SK-N-SH (cell line): ENCODE measurements at regions not wholly inside any gene's neighbourhood (a gene's known extent, or its start where the extent isn't known, plus 50 kb on each side); places are given as distances from the start of the nearest gene placed in this dataset.

Experiments
- CTCF ChIA-PET: fragments of 300-600, 350-600 bp; formaldehyde crosslinking; extraction: SDS; loops from one replicate; lab custom pipeline; 2021; lab: Yijun Ruan, JAX
- POLR2A ChIA-PET: fragments of 350-600 bp; sonication (Branson Sonifier 250); formaldehyde crosslinking; extraction: SDS; loops from one replicate; lab custom pipeline; 2020; ENCODE audit warnings: antibody characterized with exemption, inconsistent platforms; lab: Yijun Ruan, JAX
- DNase-seq: peaks from one replicate; pipeline ENCODE4 v3.0.0; 2012
- H2AFZ ChIP-seq: fragments of 200-600 bp; sonication (generic); 2 replicates; pipeline ENCODE4 v1.8.1; 2016; ENCODE audit warnings: antibody characterized with exemption, mild to moderate bottlenecking, low read depth
- H3F3A ChIP-seq: fragments of 200-600 bp; sonication (generic); replicated peaks from 2 replicates; pipeline ENCODE3; 2016; ENCODE audit warnings: antibody characterized with exemption, mild to moderate bottlenecking; ENCODE audit not compliant: insufficient read depth
- H3K27ac ChIP-seq, 2 experiments: fragments of 200-500 bp in 1 of 2; fragments of 200-600 bp in 1 of 2; sonication (Bioruptor generic) in 1 of 2; sonication (generic), shearing (Covaris generic) in 1 of 2; 2 replicates each; pipeline versions ENCODE4 v1.5.1 to v1.6.1; 2014 to 2016; ENCODE audit warnings: low read depth in 2 of 2, inconsistent platforms in 1 of 2, low read length in 1 of 2, mild to moderate bottlenecking in 1 of 2, mixed read lengths in 1 of 2
- H3K27me3 ChIP-seq: fragments of 200-600 bp; sonication (generic), shearing (Covaris generic); 2 replicates; pipeline ENCODE4 v1.6.1; 2016; ENCODE audit warnings: mixed run types; ENCODE audit not compliant: insufficient read depth
- H3K36me3 ChIP-seq, 2 experiments: fragments of 200-500 bp in 1 of 2; fragments of 200-600 bp in 1 of 2; sonication (Bioruptor generic) in 1 of 2; sonication (generic) in 1 of 2; replicated peaks in 1 of 2; 2 replicates each; pipeline versions ENCODE3 to v1.5.1; 2014 to 2016; ENCODE audit warnings: low read length in 1 of 2, mild to moderate bottlenecking in 1 of 2; ENCODE audit not compliant: insufficient read depth in 2 of 2, control insufficient read depth in 1 of 2
- H3K4me1 ChIP-seq, 2 experiments: fragments of 200-500 bp in 1 of 2; fragments of 200-600 bp in 1 of 2; sonication (Bioruptor generic) in 1 of 2; sonication (generic), shearing (Covaris generic) in 1 of 2; 2 replicates each; pipeline versions ENCODE4 v1.5.1 to v1.6.1; 2014 to 2016; ENCODE audit warnings: low read depth in 1 of 2, low read length in 1 of 2, mixed run types in 1 of 2; ENCODE audit not compliant: insufficient read depth in 2 of 2, control insufficient read depth in 1 of 2
- H3K4me2 ChIP-seq: fragments of 200-600 bp; sonication (generic), shearing (Covaris generic); 2 replicates; pipeline ENCODE4 v1.6.1; 2017; ENCODE audit warnings: mixed run types
- H3K4me3 ChIP-seq, 2 experiments: fragments of 200-500 bp in 1 of 2; fragments of 200-600 bp in 1 of 2; sonication (Bioruptor generic) in 1 of 2; sonication (generic), shearing (Covaris generic) in 1 of 2; 2 replicates each; pipeline versions ENCODE4 v1.5.1 to v1.8.1; 2014 to 2016; ENCODE audit warnings: low read depth in 2 of 2, inconsistent platforms in 1 of 2, low read length in 1 of 2, mild to moderate bottlenecking in 1 of 2, mixed read lengths in 1 of 2, moderate library complexity in 1 of 2
- H3K79me2 ChIP-seq: fragments of 200-600 bp; sonication (generic); 2 replicates; pipeline ENCODE4 v1.8.1; 2017; ENCODE audit warnings: mild to moderate bottlenecking; ENCODE audit not compliant: insufficient read depth
- H3K9ac ChIP-seq: fragments of 200-600 bp; sonication (generic); 2 replicates; pipeline ENCODE4 v1.6.1; 2017; ENCODE audit warnings: mixed run types
- H3K9me2 ChIP-seq: fragments of 200-600 bp; sonication (generic); 2 replicates; pipeline ENCODE4 v1.6.1; 2017; ENCODE audit warnings: mixed run types
- H3K9me3 ChIP-seq: fragments of 200-600 bp; sonication (generic); 2 replicates; pipeline ENCODE4 v1.6.1; 2017; ENCODE audit warnings: mixed run types, mild to moderate bottlenecking, moderate library complexity
- H4K20me1 ChIP-seq: fragments of 200-600 bp; sonication (generic); 2 replicates; pipeline ENCODE4 v1.6.1; 2017; ENCODE audit warnings: mild to moderate bottlenecking, mixed run types; ENCODE audit not compliant: insufficient read depth
- CHD2 ChIP-seq: fragments of 150-350 bp; IDR thresholded peaks from 2 replicates; pipeline ENCODE4 v1.6.1; 2018; ENCODE audit warnings: low read length; ENCODE audit not compliant: partially characterized antibody
- ELF1 ChIP-seq: IDR thresholded peaks from 2 replicates; pipeline ENCODE4 v1.4.0; 2012
- EP300 ChIP-seq, 2 experiments: IDR thresholded peaks; 2 replicates each; pipeline versions ENCODE4 v1.4.0 to v1.6.1; 2012; ENCODE audit warnings: borderline replicate concordance in 1 of 2, low read depth in 1 of 2, low read length in 1 of 2
- GABPA ChIP-seq: IDR thresholded peaks from 2 replicates; pipeline ENCODE4 v1.4.0; 2012; ENCODE audit warnings: low read depth, mild to moderate bottlenecking
- JUND ChIP-seq: IDR thresholded peaks from 2 replicates; pipeline ENCODE4 v1.4.0; 2012
- MEF2A ChIP-seq: IDR thresholded peaks from 2 replicates; pipeline ENCODE4 v1.4.0; 2012; ENCODE audit warnings: low read depth, borderline replicate concordance
- POLR2AphosphoS5 ChIP-seq: IDR thresholded peaks from 2 replicates; pipeline ENCODE4 v1.6.1; 2012; ENCODE audit warnings: low read depth, low read length
- RAD21 ChIP-seq: IDR thresholded peaks from 2 replicates; pipeline ENCODE4 v1.6.1; 2012; ENCODE audit warnings: mild to moderate bottlenecking, low read length
- RCOR1 ChIP-seq: fragments of 150-350 bp; IDR thresholded peaks from 2 replicates; pipeline ENCODE4 v1.6.1; 2017; ENCODE audit warnings: antibody characterized with exemption, low read length
- SIN3A ChIP-seq: IDR thresholded peaks from 2 replicates; pipeline ENCODE4 v1.6.1; 2012; ENCODE audit warnings: low read depth, mild to moderate bottlenecking, low read length, moderate library complexity, borderline replicate concordance
- TAF1 ChIP-seq: IDR thresholded peaks from 2 replicates; pipeline ENCODE4 v1.6.1; 2012; ENCODE audit warnings: low read depth, mild to moderate bottlenecking, low read length, moderate library complexity, borderline replicate concordance
- TCF12 ChIP-seq: IDR thresholded peaks from 2 replicates; pipeline ENCODE4 v1.4.0; 2012
- TEAD4 ChIP-seq: IDR thresholded peaks from 2 replicates; pipeline ENCODE4 v1.4.0; 2012; ENCODE audit warnings: mild to moderate bottlenecking, borderline replicate concordance; ENCODE audit not compliant: insufficient read depth
- YY1 ChIP-seq: IDR thresholded peaks from 2 replicates; pipeline ENCODE4 v1.4.0; 2012; ENCODE audit warnings: low read depth, mild to moderate bottlenecking
- WGBS: methylation state at CpG from one replicate; pipeline ENCODE4 v1.1.6; 2017; ENCODE audit warnings: low lambda C conversion rate; 5-methylcytosine and 5-hydroxymethylcytosine counted together
- TF ChIP-seq, protein P1 (sequence below): fragments of 200-600 bp; sonication (generic); IDR thresholded peaks from 2 replicates; pipeline ENCODE4 v1.6.1; 2017; ENCODE audit warnings: antibody characterized with exemption, mild to moderate bottlenecking, moderate library complexity
- TF ChIP-seq, protein P2 (sequence below): IDR thresholded peaks from 2 replicates; pipeline ENCODE4 v1.4.0; 2012; ENCODE audit warnings: low read depth, borderline replicate concordance
- TF ChIP-seq, protein P3 (sequence below): IDR thresholded peaks from 2 replicates; pipeline ENCODE4 v1.6.1; 2012; ENCODE audit warnings: mild to moderate bottlenecking, low read depth, low read length, moderate library complexity

DNA sequence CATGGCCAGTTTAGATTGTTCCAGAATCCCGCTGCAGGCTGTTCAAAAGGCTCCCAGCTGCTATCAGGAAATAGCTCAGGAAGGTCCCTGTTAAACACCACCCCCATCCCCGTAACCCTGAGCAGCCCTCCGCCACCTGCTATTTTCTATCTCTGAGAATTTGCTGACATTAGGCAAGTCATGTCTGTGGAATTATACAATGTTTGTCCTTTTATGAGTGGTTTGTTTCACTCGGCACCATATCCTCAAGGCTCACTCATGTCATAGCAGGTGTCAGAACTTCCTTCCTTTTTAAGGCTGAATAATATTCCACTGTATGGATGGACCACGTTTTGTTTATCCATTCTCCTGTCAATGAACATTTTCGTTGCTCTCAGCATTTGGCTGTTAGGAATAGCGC lies 164.3 kb upstream of the FOXF1 start:
- H3K27me3 ChIP-seq, result no peaks in the 10 kb centered on the region
- H3K79me2 ChIP-seq, result no peaks in the 10 kb centered on the region
- no peak overlapping the region for H3K9ac ChIP-seq
- POLR2A ChIA-PET, result no interaction called here
- 55% methylated on average over 7 of the region's 7 CpGs for WGBS
- no peak for DNase-seq
- TF ChIP-seq GABPA (no peak), JUND (no peak), EP300 (IDR thresholded peaks at IDR 0.05; ENCODE audit: borderline replicate concordance in 1 of 2, low read depth in 1 of 2, low read length in 1 of 2) (no peak), CHD2 (no peak), ELF1 (no peak), TEAD4 (no peak), TAF1 (no peak), MEF2A (no peak), SIN3A (no peak)
- TF ChIP-seq, protein P1, sequence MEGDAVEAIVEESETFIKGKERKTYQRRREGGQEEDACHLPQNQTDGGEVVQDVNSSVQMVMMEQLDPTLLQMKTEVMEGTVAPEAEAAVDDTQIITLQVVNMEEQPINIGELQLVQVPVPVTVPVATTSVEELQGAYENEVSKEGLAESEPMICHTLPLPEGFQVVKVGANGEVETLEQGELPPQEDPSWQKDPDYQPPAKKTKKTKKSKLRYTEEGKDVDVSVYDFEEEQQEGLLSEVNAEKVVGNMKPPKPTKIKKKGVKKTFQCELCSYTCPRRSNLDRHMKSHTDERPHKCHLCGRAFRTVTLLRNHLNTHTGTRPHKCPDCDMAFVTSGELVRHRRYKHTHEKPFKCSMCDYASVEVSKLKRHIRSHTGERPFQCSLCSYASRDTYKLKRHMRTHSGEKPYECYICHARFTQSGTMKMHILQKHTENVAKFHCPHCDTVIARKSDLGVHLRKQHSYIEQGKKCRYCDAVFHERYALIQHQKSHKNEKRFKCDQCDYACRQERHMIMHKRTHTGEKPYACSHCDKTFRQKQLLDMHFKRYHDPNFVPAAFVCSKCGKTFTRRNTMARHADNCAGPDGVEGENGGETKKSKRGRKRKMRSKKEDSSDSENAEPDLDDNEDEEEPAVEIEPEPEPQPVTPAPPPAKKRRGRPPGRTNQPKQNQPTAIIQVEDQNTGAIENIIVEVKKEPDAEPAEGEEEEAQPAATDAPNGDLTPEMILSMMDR, result no peak
- TF ChIP-seq, protein P2, sequence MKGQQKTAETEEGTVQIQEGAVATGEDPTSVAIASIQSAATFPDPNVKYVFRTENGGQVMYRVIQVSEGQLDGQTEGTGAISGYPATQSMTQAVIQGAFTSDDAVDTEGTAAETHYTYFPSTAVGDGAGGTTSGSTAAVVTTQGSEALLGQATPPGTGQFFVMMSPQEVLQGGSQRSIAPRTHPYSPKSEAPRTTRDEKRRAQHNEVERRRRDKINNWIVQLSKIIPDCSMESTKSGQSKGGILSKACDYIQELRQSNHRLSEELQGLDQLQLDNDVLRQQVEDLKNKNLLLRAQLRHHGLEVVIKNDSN, result no peak
- TF ChIP-seq, protein P3, sequence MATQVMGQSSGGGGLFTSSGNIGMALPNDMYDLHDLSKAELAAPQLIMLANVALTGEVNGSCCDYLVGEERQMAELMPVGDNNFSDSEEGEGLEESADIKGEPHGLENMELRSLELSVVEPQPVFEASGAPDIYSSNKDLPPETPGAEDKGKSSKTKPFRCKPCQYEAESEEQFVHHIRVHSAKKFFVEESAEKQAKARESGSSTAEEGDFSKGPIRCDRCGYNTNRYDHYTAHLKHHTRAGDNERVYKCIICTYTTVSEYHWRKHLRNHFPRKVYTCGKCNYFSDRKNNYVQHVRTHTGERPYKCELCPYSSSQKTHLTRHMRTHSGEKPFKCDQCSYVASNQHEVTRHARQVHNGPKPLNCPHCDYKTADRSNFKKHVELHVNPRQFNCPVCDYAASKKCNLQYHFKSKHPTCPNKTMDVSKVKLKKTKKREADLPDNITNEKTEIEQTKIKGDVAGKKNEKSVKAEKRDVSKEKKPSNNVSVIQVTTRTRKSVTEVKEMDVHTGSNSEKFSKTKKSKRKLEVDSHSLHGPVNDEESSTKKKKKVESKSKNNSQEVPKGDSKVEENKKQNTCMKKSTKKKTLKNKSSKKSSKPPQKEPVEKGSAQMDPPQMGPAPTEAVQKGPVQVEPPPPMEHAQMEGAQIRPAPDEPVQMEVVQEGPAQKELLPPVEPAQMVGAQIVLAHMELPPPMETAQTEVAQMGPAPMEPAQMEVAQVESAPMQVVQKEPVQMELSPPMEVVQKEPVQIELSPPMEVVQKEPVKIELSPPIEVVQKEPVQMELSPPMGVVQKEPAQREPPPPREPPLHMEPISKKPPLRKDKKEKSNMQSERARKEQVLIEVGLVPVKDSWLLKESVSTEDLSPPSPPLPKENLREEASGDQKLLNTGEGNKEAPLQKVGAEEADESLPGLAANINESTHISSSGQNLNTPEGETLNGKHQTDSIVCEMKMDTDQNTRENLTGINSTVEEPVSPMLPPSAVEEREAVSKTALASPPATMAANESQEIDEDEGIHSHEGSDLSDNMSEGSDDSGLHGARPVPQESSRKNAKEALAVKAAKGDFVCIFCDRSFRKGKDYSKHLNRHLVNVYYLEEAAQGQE, result no peak
- H3F3A ChIP-seq, result peaks cover 3% of the 10 kb centered on the region
- no peaks in the 10 kb centered on the region for H3K9me2 ChIP-seq
- H3K27ac ChIP-seq, result no peak overlapping the region
- CTCF ChIA-PET, result interaction anchor here (1.4 kb wide), 1 partner anchor 172 kb away, joined by 3 read pairs; no protein-coding TSS in a partner anchor
- peaks cover 11 to 17% of the 10 kb centered on the region in 2 experiments; a peak in 3 of 4 replicates for H3K4me1 ChIP-seq
- no peaks in the 10 kb centered on the region for H4K20me1 ChIP-seq
- no peaks in the 10 kb centered on the region for H3K36me3 ChIP-seq
- H3K4me2 ChIP-seq, result no peak overlapping the region
- no peaks in the 10 kb centered on the region for H3K9me3 ChIP-seq
- no peak overlapping the region for H2AFZ ChIP-seq
- H3K4me3 ChIP-seq, result no peak overlapping the region

DNA sequence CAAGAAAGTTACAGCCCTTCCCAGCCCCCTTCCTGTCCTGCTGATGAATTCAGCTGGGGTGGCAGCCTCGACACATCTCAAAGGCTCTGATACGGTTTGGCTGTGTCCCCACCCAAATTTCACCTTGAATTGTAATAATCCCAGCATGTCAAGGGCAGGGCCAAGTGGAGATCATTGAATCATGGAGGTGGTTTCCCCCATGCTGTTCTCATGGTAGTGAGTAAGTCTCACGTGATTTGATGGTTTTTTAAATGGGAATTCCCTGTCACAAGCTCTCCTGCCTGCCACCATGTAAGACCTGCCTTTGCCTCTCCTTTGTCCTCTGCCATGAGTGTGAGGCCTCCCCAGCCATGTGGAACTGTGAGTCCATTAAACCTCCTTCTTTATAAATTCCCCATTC lies 163.2 kb upstream of the FOXF1 start:
- H3K27ac ChIP-seq, result no peak overlapping the region
- TF ChIP-seq RAD21, result no peak
- TF ChIP-seq YY1, result no peak
- no peak for TF ChIP-seq TCF12
- no peak for TF ChIP-seq RCOR1
- no peak for TF ChIP-seq POLR2AphosphoS5
- TF ChIP-seq TEAD4, result no peak
- no peak for TF ChIP-seq TAF1
- TF ChIP-seq, protein P2, result no peak
- no peaks in the 10 kb centered on the region for H3K27me3 ChIP-seq
- no peaks in the 10 kb centered on the region for H3K9me2 ChIP-seq
- ChIA-PET POLR2A (no interaction called here), CTCF (no interaction called here)
- H3K36me3 ChIP-seq, result no peaks in the 10 kb centered on the region
- no peak overlapping the region for H3K4me2 ChIP-seq
- peaks cover 11 to 17% of the 10 kb centered on the region in 2 experiments; a peak in 3 of 4 replicates for H3K4me1 ChIP-seq
- H3K79me2 ChIP-seq, result no peaks in the 10 kb centered on the region
- no peak for DNase-seq
- no peak overlapping the region for H3K9ac ChIP-seq
- H3K9me3 ChIP-seq, result no peaks in the 10 kb centered on the region
- no peaks in the 10 kb centered on the region for H3F3A ChIP-seq
- no peak overlapping the region for H3K4me3 ChIP-seq
- no peaks in the 10 kb centered on the region for H4K20me1 ChIP-seq
- H2AFZ ChIP-seq, result no peak overlapping the region
- 67% methylated on average over 2 of the region's 3 CpGs for WGBS
